Activated CD8-positive, alpha-beta memory T cell treated with anti-CD3 and anti-CD28 coated beads, Interleukin-2, amount 50 U/mL, for 24 hours (primary cell): ENCODE measurements at regions not wholly inside any gene's neighbourhood (a gene's known extent, or its start where the extent isn't known, plus 50 kb on each side); places are given as distances from the start of the nearest gene placed in this dataset.
A peak's percentile ranks its signal among the peaks of the same experiment; 100 is the strongest.
"Not testable (repeated sequence)": the region's sequence is repeated elsewhere in the genome, so short reads cannot be mapped to it uniquely, and the experiment has no call there.

Experiments
- DNase-seq: peaks from one replicate; pipeline ENCODE4 v3.0.0-alpha.2; 2020; ENCODE audit errors: extremely low read depth

DNA sequence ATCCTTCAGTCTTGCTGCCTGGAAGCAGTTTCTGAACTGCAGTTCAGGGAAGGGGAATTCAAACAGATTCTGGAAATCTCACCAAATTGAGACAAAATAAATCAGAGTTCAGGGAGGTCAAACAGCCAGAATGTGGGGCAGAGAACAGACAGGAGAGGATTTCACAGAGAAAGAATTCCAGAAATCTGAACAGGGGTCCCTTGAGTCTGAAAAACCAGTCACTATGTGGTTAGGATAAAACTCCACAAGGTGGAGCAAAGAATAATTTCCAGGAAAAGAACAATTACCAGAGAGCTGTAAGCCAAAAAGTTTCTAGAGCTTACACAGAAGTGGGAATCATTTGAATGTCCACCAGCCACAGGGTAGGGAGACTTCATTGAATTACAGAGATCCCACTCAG lies 84.7 kb downstream of the URB2 start:
- DNase-seq = no peak

DNA sequence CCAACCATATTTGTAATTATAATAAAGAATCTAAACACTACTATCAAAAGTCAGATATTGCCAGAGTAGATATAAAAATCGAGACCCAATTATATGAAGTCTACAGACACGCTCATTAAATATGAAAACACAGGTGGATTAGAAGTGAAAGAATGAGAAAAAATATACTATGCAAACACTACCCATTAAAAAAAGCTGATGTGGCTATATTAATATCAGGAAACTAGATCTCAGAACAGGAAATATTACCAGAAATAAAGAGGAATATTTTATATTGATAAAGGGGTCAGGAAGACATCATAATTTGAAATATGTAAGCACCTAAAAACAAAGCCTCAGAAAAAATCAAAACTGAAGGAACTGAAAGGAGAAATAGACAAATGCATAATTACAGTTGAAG lies 88.3 kb downstream of the URB2 start:
- DNase-seq = no peak

DNA sequence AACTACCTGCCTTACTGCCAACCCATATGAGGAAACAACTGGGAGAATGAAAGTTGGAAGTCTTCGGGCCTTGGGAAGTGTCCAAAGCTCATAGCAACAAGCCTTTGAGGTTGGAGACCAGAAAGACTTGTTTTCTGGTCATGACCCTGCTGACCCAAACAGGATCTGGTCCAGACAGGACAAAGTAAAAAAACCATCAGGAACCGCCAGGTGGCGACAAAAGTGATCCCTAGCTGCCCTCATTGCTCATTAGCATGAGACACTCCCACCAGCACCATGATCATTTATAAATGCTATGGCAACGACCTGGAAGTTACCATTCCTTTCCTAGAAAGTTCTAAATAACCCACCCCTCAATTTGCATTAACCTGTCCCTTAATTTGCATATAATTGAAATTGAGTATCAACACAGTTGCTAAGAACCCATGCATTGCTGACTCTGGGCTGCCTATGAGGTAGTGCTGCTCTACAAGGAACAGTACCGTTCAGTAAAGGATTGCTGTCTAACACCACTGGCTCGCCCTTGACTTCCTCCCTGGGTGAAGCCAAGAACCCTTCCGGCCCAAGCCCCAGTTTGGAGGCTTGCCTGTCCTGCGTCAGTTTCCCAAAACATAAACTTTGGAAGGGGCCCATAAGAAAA lies 89.0 kb downstream of the URB2 start:
- DNase-seq = peak; percentile 9

DNA sequence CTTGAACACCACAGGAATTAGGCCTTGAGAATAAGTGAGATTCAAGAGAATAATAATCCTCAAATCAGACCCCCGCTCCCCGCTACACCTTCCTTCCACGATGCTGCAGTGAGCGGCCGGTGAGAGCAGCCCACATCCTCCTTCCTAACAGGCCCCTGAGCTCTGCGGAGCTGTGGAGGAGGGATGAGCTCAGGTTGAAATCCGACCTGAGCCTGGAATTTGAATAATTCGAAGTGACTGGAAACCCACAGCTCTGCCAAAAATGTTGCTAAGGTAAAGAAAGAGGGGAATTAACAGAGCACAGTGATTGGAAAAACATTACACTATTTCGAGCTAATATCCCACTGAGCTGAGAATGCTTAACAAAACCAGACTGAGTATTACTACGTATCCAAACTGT lies 90.0 kb downstream of the URB2 start:
- DNase-seq = no peak

DNA sequence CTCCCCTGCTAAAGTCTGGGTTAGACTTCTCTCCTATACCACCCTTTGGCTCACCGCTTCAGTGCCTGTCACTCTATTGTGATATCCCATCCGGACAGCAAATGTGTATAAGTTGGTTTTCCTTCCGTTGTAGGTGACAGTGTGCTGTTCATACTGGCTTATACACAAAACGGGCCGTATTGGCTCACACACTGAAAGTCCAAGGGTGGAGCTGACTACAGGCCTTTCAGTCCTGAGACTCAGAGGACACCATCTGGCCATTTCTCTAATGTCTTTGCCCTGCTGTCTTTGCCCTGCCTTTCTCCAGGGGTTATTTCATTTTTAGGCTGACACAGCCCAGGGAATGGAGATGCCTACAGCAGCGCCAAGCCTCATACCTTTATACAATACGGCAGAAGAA lies 90.7 kb downstream of the URB2 start:
- no peak for DNase-seq

DNA sequence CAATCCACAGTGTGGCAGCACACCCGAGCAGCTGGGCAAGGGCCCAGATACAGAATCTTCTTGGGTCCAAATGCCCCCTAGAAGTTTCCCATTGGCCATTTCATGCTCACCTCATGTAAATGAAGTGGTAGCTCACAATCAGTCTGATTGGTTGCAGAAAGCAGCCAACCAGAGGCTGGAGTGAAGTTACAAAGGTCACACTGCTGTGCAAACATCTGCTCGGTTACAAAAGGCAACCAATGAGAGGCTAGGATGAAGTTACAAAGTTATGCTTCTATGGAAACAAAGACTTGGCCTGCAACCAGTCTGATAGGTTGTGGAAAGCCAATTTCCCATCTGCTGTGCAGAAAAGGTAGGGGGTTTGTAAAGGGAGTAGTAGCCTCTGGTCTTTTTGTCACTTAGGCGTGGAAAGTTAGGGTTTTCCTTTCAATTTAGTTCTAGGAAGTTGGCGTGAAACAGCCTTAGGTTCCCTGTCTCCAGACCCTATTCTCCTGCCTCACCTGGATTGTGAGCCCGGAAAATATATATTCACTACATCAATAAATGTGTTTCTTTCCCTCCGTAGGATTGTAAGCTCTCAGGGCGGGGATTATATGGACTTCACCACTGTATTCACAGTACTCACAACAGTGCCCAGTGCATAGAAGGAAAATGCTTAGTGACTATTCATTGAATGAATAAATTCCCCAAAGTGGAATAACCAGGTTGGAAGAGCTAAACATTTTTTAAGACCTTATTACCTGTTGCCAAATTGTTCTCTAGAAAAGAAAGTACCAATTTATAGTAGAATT lies 91.9 kb downstream of the URB2 start:
- DNase-seq = no peak

DNA sequence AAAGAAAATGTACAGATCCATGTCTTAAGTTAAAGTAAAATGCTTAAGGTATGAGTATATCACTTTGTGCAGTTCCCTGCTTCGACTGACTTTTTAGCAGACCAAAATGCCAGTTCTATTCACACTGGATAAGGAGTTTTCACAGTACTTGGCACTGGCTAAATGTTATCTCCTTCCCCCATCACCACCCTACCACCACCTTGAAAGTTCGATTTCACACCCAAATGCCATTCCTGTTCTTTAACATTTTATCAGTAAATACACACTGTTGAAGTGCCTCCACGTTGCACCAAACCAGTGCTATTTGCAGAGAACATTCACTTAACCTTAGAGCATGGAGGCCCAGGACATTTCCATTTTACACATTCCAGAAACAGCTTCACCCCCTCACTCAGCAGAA lies 100.0 kb downstream of the URB2 start:
- DNase-seq = no peak

DNA sequence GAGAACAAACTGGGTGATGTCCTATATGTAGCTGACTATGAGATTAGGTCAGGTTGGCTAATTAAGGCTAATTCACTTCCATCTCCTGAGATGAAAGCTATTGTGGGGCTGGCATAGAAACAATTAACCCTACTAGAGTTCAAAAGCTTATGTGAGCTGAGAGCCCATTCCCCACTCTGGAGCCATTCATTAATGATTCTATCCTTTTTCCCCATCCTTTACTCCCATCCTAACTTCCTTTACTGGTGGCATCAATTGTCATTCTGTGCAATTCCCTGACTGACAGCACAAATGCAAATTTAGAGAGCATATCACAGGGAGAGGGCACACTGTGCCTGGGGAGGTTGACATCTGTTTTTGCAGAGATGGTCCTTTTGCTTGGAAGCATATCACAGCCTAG lies 103.9 kb downstream of the URB2 start:
- no peak for DNase-seq

DNA sequence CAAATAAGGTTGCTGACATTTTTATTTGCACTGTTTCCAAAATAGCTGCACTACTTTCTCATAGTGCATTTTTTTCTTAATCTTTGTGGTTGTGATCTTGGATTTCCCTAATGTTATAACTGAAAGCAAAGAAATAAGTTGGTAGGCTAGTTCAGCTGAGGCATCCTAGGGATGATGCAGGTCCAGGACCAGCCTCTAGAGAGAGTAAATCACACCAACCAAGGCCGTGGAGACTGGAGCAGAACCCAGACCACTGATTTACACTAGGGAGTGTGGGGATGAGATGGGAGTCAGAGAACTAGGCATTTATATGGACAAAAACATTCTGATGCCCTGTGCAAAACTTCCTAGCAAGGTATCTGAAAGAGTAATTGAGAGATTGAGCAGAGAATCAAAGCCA lies 104.5 kb downstream of the URB2 start:
- DNase-seq = no peak

DNA sequence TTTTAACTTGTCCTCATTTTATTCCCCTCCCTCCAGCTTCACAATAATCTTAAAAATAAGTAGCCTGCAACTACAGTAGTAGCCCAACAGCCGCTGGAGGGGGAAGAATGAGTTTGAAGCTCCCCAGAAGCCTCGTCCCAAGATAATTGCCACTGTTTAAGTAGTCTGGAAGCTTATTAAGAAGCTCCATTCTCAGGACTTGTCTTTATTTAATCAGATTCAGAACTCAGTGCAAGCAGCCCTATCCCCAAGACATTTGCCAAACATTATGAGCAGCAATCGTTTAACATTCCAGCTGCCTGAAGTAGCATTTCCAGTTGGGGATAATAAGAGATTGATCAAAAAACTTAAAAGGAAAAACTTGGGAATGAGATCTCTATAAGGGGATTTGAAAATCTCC lies 106.0 kb downstream of the URB2 start:
- no peak for DNase-seq

DNA sequence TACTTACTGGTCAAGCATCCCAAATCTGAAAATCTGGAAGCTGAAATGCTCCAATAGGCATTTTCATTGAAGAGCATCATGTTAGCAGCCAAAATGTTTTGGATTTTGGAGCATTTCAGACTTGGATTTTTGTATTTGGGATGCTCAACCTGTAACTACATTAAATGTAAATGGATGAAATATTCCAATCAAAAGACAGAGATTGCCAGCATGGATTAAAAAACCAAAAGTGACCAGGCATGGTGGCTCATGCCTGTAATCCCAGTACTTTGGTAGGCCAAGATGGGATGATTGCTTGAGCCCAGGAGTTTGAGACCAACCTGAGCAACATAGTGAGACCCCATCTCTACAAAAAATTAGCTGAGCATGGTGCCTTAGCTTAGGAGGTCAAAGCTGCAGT lies 110.3 kb downstream of the URB2 start:
- DNase-seq = no peak

DNA sequence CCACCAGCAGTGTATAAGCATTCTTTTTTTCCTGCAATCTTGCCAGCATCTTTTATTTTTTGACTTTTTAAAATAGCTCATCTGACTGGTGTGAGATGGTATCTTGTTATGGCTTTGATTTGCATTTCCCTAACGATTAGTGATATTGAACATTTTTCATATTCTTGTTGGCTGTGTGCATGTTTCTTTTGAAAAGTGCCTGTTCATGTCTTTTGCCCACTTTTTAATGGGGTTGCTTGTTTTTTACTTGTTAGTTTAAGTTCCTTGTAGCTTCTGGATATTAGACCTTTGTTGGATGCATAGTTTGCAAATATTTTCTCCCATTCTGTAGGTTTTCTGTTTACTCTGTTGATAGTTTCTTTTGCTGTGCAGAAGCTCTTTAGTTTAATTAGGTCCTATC lies 116.6 kb downstream of the URB2 start:
- DNase-seq = not testable (repeated sequence)

DNA sequence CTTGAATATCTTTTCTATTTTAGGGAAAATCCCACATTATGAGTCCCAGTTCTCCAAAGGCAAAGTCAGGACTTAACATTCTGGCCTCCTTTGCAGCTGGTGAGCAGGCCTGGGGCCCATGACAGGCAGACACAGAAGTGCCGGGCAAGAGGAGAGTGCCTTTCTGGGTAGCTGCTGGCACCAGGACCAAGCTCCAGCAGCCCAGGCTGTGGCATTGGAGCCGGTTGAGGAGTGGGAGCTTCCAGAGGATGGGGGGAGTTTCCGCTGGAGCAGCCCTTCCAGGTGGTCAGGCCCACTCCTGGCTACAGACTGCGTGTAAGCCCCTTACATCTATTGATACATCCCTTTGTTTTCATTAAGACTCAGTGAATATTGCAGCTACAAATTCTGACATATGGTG lies 123.9 kb downstream of the URB2 start:
- DNase-seq = no peak

DNA sequence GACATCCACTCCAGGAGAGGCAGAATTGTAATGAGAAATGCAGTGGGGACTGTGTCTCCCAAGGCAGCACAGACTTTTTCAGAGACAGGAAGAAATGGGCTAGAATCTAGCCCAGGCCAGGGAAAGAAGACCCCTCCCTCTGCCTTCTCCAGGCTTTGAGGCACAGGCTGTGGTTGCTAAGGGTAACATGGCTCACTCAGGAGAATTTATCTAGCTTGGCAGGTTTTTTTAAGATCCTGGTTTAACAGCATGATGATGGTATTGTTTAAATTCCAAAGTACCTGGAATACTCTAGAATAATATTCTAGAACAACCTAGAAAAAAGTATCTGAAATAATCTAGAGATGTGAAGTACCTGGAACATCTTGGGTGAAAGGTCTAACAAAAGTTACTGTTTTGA lies 125.6 kb downstream of the URB2 start:
- DNase-seq = no peak

DNA sequence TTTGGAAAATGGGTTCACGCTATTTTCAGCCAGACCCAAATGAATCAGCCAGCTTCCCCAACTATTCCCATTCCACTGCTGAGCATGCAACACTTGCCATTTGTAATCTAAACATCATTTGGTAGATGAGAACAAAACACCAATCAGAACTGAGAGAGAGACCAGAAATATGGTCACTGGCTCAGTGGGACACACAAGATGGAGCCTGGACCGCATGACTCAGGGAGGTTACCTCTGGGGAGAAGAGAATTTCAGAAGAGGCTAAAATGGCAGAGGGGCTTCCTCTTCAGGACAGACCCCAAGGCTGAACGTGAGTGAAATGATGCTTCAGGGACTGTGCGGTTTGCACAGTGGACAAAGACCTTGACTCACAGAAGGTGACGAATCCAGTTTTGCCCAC lies 126.6 kb downstream of the URB2 start:
- DNase-seq = no peak

DNA sequence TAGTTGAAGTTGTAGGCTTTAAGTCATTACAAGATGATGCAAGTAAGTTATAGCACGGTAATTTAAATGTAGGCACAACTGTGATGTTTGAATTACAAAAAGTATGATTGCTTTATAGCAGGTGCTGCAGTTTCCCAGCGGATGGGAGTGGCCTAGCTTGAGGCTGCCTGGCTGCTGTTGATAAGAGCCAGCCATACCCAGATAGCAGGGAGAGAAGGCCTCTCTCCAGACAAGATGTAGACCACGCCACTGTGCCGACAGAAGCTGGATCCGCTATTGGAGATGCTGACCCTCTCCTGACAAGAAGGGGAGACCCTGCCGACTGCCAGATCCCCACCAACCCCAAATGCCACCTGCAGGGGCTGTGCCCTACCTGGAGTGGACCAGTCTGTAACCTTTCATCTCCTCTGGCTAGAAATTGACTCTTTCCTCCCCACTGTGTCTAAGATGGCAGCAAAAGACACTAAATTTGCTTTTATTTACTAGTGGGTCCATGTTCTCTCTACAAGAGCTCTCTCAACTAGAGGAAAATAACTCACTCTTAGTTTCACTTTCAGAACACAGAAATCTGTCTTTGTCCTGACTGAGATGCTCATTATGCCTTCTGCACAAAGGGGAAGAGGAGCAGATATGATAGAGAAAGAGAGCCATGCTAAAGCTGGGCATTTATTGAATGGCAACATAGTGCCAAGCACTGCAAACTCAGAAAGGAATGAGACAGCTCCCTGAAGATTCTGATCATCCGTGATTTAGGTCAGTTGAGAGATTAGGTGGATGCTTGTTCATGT lies 127.9 kb downstream of the URB2 start:
- no peak for DNase-seq

DNA sequence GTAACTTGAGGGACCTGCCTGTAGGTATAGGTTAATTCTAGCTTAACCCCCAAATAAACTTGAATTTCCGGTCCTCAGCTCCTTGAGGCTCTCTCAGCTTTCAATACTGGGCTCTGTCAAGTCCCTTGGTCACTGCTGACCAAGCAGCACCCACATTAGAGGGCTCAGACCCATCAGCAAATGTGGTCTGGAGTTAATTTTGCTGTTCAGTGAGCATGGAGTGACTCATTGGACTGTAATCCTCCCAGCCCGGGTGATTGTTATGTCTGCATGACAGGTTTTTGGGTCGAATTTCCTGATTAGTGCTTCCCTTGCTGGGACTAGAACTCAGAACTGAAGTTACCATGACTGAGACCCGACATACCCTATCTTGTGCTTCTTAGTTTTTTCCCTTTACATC lies 130.6 kb downstream of the URB2 start:
- no peak for DNase-seq

DNA sequence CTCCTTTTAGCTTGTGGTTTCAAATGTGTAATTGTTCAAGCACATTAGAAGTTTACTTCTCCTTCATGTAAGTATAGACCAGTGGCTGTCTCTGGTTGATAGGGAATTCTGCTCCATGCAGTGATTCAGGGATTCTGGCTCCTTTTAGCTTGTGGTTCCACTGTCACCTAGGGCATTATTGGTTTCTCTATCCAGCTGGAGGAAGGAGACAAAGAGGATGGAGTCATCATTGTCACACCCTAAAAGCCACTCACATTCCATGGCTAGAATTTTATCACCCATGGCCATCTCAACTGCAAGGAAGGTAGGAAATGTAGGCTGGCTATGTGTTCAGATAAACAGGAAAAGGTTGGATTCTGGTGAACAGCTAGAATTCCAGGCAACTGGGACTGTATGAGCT lies 131.2 kb downstream of the URB2 start:
- no peak for DNase-seq

DNA sequence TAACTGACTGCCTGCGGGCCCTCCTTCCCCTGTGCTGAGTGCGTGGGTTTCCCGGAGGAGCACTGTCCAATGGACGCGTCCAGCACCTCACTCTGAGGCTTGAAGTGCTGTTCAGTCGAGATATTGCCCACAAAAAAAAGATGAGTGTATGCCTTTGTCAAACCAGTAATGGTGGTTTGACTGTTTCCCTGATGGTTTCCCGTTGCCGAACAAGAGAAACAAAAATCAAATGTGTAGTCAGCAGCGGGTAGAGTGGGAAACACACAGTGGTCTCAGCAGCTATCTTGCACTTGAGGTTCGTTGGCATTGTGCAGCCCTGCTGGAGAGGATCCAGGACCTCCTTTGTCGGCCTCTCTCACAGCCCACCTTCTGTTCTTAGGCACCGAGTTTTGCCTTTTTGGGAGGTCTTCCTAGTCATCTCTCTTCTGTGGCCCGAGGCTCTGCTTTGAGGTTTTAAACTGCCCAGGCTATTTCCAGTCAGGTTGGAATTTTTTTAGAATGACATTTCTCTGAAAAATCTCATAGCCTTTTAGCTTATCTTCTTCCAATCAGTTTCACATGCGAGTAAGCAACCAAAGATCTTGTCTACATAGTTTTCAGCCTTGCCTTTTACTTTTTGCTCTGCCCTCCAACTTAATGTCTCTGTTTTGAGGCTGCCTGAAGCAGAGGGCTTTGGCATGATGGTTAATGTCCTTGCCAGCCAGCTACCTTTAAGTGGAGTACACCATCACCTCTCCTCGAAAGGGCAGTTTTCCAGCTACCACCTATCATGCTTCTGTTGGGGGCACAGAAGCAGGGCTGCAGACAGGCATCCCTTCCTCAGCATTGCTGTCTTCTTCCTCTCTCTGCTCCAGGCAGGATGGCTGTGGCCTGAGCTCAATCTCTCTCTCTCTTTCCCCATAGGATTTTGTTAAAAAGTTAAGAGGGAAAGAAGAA lies 132.3 kb downstream of the URB2 start:
- no peak for DNase-seq

DNA sequence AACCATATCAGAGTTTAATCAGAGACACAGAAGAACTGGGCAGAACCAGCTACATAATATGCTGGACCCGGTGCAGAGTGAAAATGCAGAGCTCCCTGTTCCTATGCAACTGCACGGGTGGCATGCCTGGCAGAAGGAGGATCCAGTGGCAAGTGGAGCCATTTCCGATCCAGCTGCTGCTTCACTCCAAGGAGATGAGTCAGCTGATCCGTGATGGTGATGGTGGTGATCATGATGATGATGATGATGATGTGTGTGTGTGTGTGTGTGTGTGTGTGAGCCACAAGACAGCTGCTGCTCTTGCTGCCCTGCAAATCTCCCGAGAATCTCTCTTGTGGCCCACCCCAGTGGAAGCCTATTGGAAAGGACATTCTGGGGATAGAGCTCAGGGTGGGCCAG lies 133.0 kb downstream of the URB2 start:
- DNase-seq = no peak

DNA sequence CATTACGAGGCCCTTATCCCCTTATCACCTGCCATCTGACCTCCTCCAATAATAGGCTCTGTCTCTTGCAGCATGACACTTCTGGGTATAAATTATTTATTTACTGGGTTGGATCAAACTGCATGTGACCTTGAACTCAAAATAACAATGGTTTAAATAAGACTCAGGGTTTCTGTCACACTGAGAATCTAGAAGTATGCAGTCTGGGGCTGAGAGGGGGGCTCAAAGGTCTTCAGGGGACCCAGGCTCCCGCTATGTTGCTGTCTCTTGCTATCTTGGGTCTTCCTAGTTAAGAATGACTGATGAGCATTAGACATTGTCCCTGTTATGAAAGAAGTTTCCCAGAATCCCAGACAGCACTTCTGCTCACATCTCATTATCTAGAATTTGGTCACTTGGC lies 133.5 kb downstream of the URB2 start:
- DNase-seq = no peak

DNA sequence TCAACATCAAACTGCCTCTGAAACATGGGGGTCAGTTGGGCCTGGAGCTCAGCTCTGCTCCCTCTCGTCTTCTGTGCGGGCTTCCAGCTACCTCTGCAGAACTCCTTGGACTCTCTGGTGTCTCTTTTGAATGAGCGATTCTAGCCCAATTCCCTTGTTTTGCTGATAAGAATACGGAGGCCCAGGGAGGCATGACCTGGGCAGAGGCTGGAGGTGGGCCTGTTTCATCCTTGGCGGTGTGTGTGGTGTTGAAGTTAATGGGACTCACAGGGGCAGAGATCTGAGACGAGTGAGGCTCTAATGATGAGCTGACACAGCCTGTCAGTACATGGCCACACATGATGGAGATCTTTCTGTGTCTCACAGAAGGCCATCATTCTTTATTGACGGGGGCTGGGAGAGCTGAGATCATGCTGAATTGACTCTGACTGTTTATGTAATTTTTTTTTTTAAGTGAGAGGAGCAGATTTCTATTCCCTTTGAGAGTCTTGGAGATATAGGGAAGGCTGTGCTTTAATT lies 134.5 kb downstream of the URB2 start:
- no peak for DNase-seq
